ENCODE measurements at regions not wholly inside any gene's neighbourhood (a gene's known extent, or its start where the extent isn't known, plus 50 kb on each side); places are given as distances from the start of the nearest gene placed in this dataset.

DNA sequence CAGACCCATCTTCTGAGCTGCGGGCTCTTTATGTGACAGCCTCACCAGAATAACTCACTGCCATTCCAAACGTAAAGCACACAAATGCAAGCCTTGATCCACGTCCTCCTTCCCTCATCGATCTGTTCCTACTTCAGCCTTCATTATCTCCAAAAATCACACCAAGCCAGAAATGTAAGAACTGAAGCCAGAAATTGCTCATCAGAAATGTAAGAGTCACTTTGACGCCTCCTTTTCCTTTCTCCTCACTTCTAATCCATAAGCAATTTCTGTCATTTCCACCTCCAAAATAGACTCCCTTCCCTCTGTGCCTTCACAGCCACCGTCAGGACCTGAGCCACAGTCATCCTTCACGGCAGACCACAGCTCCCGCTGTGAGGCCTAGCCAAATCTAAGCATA is 387.3 kb upstream of the B3GAT1 start:
- TF ChIP-seq CTCF (IDR thresholded peaks at IDR 0.05) (no peak), POLR2A (IDR thresholded peaks at IDR 0.05) (no peak), POLR2AphosphoS5 (IDR thresholded peaks at IDR 0.05) (no peak)

Measured in sigmoid colon (tissue), 4 donors.